ENCODE measurements at regions not wholly inside any gene's neighbourhood (a gene's known extent, or its start where the extent isn't known, plus 50 kb on each side); places are given as distances from the start of the nearest gene placed in this dataset.

- Mint-ChIP-seq H3K9me3 (ENCODE audit: unreplicated experiment) (no peaks in the 10 kb centered on the region), H3K27me3 (ENCODE audit: insufficient read depth, unreplicated experiment) (peaks cover 4% of the 10 kb centered on the region), H3K27ac (ENCODE audit: unreplicated experiment) (no peak overlapping the region), H3K36me3 (ENCODE audit: insufficient read depth, unreplicated experiment) (no peaks in the 10 kb centered on the region), H3K4me3 (ENCODE audit: unreplicated experiment) (no peak overlapping the region), H3K4me1 (ENCODE audit: low read depth, unreplicated experiment) (no peaks in the 10 kb centered on the region)
- Histone ChIP-seq H3K9me3 (no peaks in the 10 kb centered on the region), H3K4me1 (no peaks in the 10 kb centered on the region), H3K4me3 (ENCODE audit: low read depth, low read length) (no peak overlapping the region), H3K27me3 (replicated peaks; ENCODE audit: control insufficient read depth, insufficient read depth, low read length) (no peaks in the 10 kb centered on the region), H3K36me3 (ENCODE audit: control insufficient read depth, insufficient read depth, low read length) (no peaks in the 10 kb centered on the region)
- POLR2A ChIA-PET: no interaction called here
- DNase-seq: no peak
- no peak for TF ChIP-seq CTCF (IDR thresholded peaks at IDR 0.05; ENCODE audit: insufficient read depth in 1 of 2, low read depth in 1 of 2, low read length in 1 of 2, severe bottlenecking in 1 of 2, unreplicated experiment in 1 of 2)
- CTCF ChIA-PET: no interaction called here
- intact Hi-C loops (cut with micrococcal nuclease; ENCODE audit: unreplicated experiment): no loop called here
- no TSS peak for BruUV-seq (replicated peaks)
These were observed 234.4 kb downstream of the RPIA start for GRCh38 chr2:88925770-88926462.

- no peaks in the 10 kb centered on the region for H3K9me3 Mint-ChIP-seq (ENCODE audit: unreplicated experiment)
- BruUV-seq (replicated peaks): no TSS peak
- H3K27me3 Mint-ChIP-seq (ENCODE audit: insufficient read depth, unreplicated experiment): peaks cover 4% of the 10 kb centered on the region
- H3K4me3 ChIP-seq (ENCODE audit: low read depth, low read length): no peak overlapping the region
- H3K36me3 ChIP-seq (ENCODE audit: control insufficient read depth, insufficient read depth, low read length): no peaks in the 10 kb centered on the region
- H3K9me3 ChIP-seq: no peaks in the 10 kb centered on the region
- intact Hi-C loops (cut with micrococcal nuclease; ENCODE audit: unreplicated experiment): no loop called here
- no peaks in the 10 kb centered on the region for H3K4me1 Mint-ChIP-seq (ENCODE audit: low read depth, unreplicated experiment)
- no peak for DNase-seq
- ChIA-PET POLR2A (no interaction called here), CTCF (no interaction called here)
- no peak for TF ChIP-seq CTCF (IDR thresholded peaks at IDR 0.05; ENCODE audit: insufficient read depth in 1 of 2, low read depth in 1 of 2, low read length in 1 of 2, severe bottlenecking in 1 of 2, unreplicated experiment in 1 of 2)
- H3K36me3 Mint-ChIP-seq (ENCODE audit: insufficient read depth, unreplicated experiment): no peaks in the 10 kb centered on the region
- H3K27me3 ChIP-seq (replicated peaks; ENCODE audit: control insufficient read depth, insufficient read depth, low read length): no peaks in the 10 kb centered on the region
- no peak overlapping the region for H3K4me3 Mint-ChIP-seq (ENCODE audit: unreplicated experiment)
- no peak overlapping the region for H3K27ac Mint-ChIP-seq (ENCODE audit: unreplicated experiment)
- H3K4me1 ChIP-seq: no peaks in the 10 kb centered on the region
These were observed 235.7 kb downstream of the RPIA start for GRCh38 chr2:88927128-88927527.

- H3K9me3 ChIP-seq: no peaks in the 10 kb centered on the region
- POLR2A ChIA-PET: no interaction called here
- Mint-ChIP-seq H3K9me3 (ENCODE audit: unreplicated experiment) (no peaks in the 10 kb centered on the region), H3K4me1 (ENCODE audit: low read depth, unreplicated experiment) (no peaks in the 10 kb centered on the region), H3K4me3 (ENCODE audit: unreplicated experiment) (no peak overlapping the region), H3K36me3 (ENCODE audit: insufficient read depth, unreplicated experiment) (no peaks in the 10 kb centered on the region), H3K27me3 (ENCODE audit: insufficient read depth, unreplicated experiment) (peaks cover 11% of the 10 kb centered on the region), H3K27ac (ENCODE audit: unreplicated experiment) (no peak overlapping the region)
- no peaks in the 10 kb centered on the region for H3K4me1 ChIP-seq
- TF ChIP-seq CTCF (IDR thresholded peaks at IDR 0.05; ENCODE audit: insufficient read depth in 1 of 2, low read depth in 1 of 2, low read length in 1 of 2, severe bottlenecking in 1 of 2, unreplicated experiment in 1 of 2): no peak
- H3K36me3 ChIP-seq (ENCODE audit: control insufficient read depth, insufficient read depth, low read length): no peaks in the 10 kb centered on the region
- no peak for DNase-seq
- CTCF ChIA-PET: no interaction called here
- H3K27me3 ChIP-seq (replicated peaks; ENCODE audit: control insufficient read depth, insufficient read depth, low read length): no peaks in the 10 kb centered on the region
- intact Hi-C loops (cut with micrococcal nuclease; ENCODE audit: unreplicated experiment): no loop called here
- H3K4me3 ChIP-seq (ENCODE audit: low read depth, low read length): no peak overlapping the region
- BruUV-seq (replicated peaks): no TSS peak
These were observed 239.2 kb downstream of the RPIA start for GRCh38 chr2:88930659-88931058.
